Mesendoderm (in vitro differentiated cells): ENCODE measurements at regions not wholly inside any gene's neighbourhood (a gene's known extent, or its start where the extent isn't known, plus 50 kb on each side); places are given as distances from the start of the nearest gene placed in this dataset.
"Not testable (repeated sequence)": the region's sequence is repeated elsewhere in the genome, so short reads cannot be mapped to it uniquely, and the experiment has no call there.

Experiments
- DNase-seq: peaks from one replicate; pipeline ENCODE4 v3.0.0; 2013
- H2AK5ac ChIP-seq: 2 replicates; pipeline ENCODE4 v1.6.1; 2013; ENCODE audit warnings: low read length, inconsistent platforms
- H2BK120ac ChIP-seq: 2 replicates; pipeline ENCODE4 v1.6.1; 2013; ENCODE audit warnings: low read depth, mild to moderate bottlenecking, low read length, moderate library complexity, mixed read lengths
- H2BK15ac ChIP-seq: replicated peaks from 2 replicates; pipeline ENCODE4 v1.6.1; 2013; ENCODE audit warnings: low read depth, mild to moderate bottlenecking, moderate library complexity
- H2BK5ac ChIP-seq: 2 replicates; pipeline ENCODE4 v1.6.1; 2013; ENCODE audit warnings: low read length, inconsistent platforms
- H3K18ac ChIP-seq: 2 replicates; pipeline ENCODE4 v1.6.1; 2013; ENCODE audit warnings: mild to moderate bottlenecking, low read length, mixed read lengths
- H3K23ac ChIP-seq: one replicate; pipeline ENCODE4 v1.6.1; 2013; ENCODE audit warnings: low read length
- H3K27ac ChIP-seq: 2 replicates; pipeline ENCODE4 v1.5.1; 2013; ENCODE audit warnings: low read depth, mild to moderate bottlenecking, inconsistent platforms, low read length, moderate library complexity
- H3K27me3 ChIP-seq: 2 replicates; pipeline ENCODE4 v1.6.1; 2013; ENCODE audit warnings: low read length, control low read depth, mild to moderate bottlenecking, inconsistent platforms; ENCODE audit not compliant: insufficient read depth, poor library complexity
- H3K36me3 ChIP-seq: 2 replicates; pipeline ENCODE4 v1.6.1; 2013; ENCODE audit warnings: low read length, inconsistent platforms; ENCODE audit not compliant: control insufficient read depth, insufficient read depth
- H3K4ac ChIP-seq: one replicate; pipeline ENCODE4 v1.6.1; 2013; ENCODE audit warnings: low read depth, mild to moderate bottlenecking, low read length, moderate library complexity
- H3K4me1 ChIP-seq: 2 replicates; pipeline ENCODE4 v1.6.1; 2013; ENCODE audit warnings: low read depth, low read length, inconsistent platforms; ENCODE audit not compliant: control insufficient read depth
- H3K4me2 ChIP-seq: 2 replicates; pipeline ENCODE4 v1.6.1; 2013; ENCODE audit warnings: low read length
- H3K4me3 ChIP-seq: 2 replicates; pipeline ENCODE4 v1.5.1; 2013; ENCODE audit warnings: mild to moderate bottlenecking, low read length
- H3K56ac ChIP-seq: one replicate; pipeline ENCODE4 v1.6.1; 2013; ENCODE audit warnings: low read length
- H3K79me1 ChIP-seq: 2 replicates; pipeline ENCODE4 v1.6.1; 2013; ENCODE audit warnings: low read length, inconsistent platforms
- H3K79me2 ChIP-seq: 2 replicates; pipeline ENCODE4 v1.6.1; 2013; ENCODE audit warnings: mild to moderate bottlenecking, low read length; ENCODE audit not compliant: control insufficient read depth, insufficient read depth
- H3K9ac ChIP-seq: 2 replicates; pipeline ENCODE4 v1.6.1; 2013; ENCODE audit warnings: low read length, inconsistent platforms
- H4K5ac ChIP-seq: one replicate; pipeline ENCODE4 v1.6.1; 2013; ENCODE audit warnings: low read length
- H4K8ac ChIP-seq: one replicate; pipeline ENCODE4 v1.6.1; 2013; ENCODE audit warnings: low read depth, mild to moderate bottlenecking, control low read depth, low read length, moderate library complexity
- WGBS: extraction: QIAGEN DNeasy Blood & Tissue Kit; methylation state at CpG from one replicate; pipeline ENCODE4 v1.1.7; 2013; ENCODE audit warnings: low lambda C conversion rate, missing lambda C conversion rate; ENCODE audit not compliant: insufficient coverage; ENCODE audit errors: extremely low coverage; 5-methylcytosine and 5-hydroxymethylcytosine counted together

DNA sequence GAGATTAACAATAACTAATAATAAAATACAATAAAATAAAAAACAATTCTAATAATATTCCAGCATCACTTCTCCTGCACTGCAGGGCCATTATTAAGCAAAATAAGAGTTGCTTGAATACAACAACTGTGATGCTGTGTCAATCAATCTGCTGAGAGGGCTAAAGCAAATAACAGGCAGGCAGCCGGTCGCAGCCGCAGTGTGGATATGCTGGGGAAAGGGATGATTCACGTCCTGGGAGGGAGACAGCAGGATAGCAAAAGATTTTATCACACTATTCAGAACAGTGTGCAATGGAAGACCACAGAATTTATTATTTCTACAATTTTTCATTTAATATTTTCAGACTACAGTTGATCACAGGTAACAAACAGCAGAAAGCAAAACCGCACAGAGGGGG lies 76.5 kb upstream of the SMARCAD1 start:
- H4K5ac ChIP-seq, result no peak overlapping the region
- no peaks in the 10 kb centered on the region for H3K36me3 ChIP-seq
- H2BK120ac ChIP-seq, result no peak overlapping the region
- no peak overlapping the region for H2AK5ac ChIP-seq
- H3K79me2 ChIP-seq, result no peaks in the 10 kb centered on the region
- no peak overlapping the region for H3K4ac ChIP-seq
- H3K56ac ChIP-seq, result no peak overlapping the region
- no peak overlapping the region for H2BK5ac ChIP-seq
- H2BK15ac ChIP-seq, result no peak overlapping the region
- H3K4me2 ChIP-seq, result no peak overlapping the region
- no peaks in the 10 kb centered on the region for H3K79me1 ChIP-seq
- H3K18ac ChIP-seq, result no peak overlapping the region
- no peak overlapping the region for H4K8ac ChIP-seq
- H3K9ac ChIP-seq, result no peak overlapping the region
- no peak overlapping the region for H3K27ac ChIP-seq
- no peaks in the 10 kb centered on the region for H3K4me1 ChIP-seq
- H3K23ac ChIP-seq, result no peak overlapping the region
- no peaks in the 10 kb centered on the region for H3K27me3 ChIP-seq
- no peak overlapping the region for H3K4me3 ChIP-seq
- WGBS, result no CpG with 5 or more reads among the region's 5 CpGs
- DNase-seq, result no peak

DNA sequence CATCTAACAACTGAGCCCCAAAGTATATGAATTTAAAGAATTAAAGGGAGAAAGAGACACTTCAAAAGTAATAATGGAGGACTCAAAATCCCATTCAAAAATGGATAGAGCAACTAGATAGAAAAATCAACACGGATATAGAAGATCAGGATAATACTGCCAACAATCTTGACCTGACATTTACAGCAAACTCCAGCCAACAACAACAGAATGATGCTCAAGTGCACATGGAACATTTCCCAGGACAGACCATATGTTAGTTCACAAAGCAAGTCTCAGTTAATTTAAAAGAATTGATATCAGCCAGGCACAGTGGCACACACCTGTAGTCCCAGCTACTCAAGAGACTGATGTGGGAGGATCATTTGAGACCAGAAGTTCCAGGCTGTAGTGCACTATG lies 72.0 kb upstream of the SMARCAD1 start:
- Histone ChIP-seq H3K27ac (no peak overlapping the region), H3K79me2 (no peaks in the 10 kb centered on the region), H2BK5ac (no peak overlapping the region), H3K27me3 (no peaks in the 10 kb centered on the region), H3K36me3 (no peaks in the 10 kb centered on the region), H4K5ac (no peak overlapping the region), H3K56ac (no peak overlapping the region), H3K4me1 (no peaks in the 10 kb centered on the region), H3K18ac (no peak overlapping the region), H3K4me2 (no peak overlapping the region), H4K8ac (no peak overlapping the region), H3K79me1 (no peaks in the 10 kb centered on the region), H3K4ac (no peak overlapping the region), H2BK120ac (no peak overlapping the region), H3K4me3 (no peak overlapping the region), H3K23ac (no peak overlapping the region), H3K9ac (no peak overlapping the region), H2BK15ac (no peak overlapping the region), H2AK5ac (no peak overlapping the region)
- no CpG with 5 or more reads among the region's 1 CpG for WGBS
- DNase-seq, result no peak

DNA sequence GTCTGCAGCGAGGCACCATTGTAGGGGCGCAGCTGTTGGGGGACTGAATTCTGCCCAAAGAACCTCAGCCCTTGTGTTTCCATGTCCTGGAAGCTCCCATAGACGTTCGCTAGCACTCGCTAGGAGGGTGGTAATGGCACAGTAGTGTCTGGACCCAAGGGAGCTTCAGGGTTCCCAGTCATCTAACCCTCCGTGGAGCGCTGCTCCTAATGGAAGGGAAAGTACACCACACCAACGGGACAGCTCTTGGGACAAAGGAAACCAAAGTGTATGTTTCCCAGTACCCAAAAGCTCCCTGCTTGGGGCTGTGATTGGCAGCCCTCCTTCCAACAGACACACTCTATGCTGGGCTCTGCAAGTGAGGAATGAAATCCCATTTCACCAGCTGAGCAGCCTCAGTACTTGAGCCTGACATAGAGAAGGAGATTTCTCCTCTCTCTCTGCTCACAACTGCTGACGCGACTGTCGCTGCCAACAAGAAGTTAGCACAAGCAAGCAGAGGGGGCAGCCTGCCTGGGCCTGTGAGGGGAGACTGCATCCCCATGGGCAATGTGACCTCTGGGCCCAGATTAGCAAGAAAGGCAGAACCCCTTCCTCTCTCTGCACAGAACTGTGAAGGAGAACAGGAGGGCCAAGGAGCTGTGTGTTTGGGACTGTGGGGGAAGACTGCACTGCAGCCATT lies 67.6 kb upstream of the SMARCAD1 start:
- Histone ChIP-seq H3K4me3 (no peak overlapping the region), H3K4ac (no peak overlapping the region), H3K4me1 (no peaks in the 10 kb centered on the region), H3K18ac (no peak overlapping the region), H4K8ac (no peak overlapping the region), H4K5ac (no peak overlapping the region), H2BK15ac (no peak overlapping the region), H3K27ac (no peak overlapping the region), H3K79me2 (no peaks in the 10 kb centered on the region), H3K79me1 (no peaks in the 10 kb centered on the region), H3K9ac (no peak overlapping the region), H2AK5ac (no peak overlapping the region), H3K56ac (no peak overlapping the region), H3K36me3 (no peaks in the 10 kb centered on the region), H3K23ac (no peak overlapping the region), H3K4me2 (no peak overlapping the region), H2BK120ac (no peak overlapping the region), H3K27me3 (no peaks in the 10 kb centered on the region), H2BK5ac (no peak overlapping the region)
- DNase-seq, result no peak
- WGBS, result no CpG with 5 or more reads among the region's 11 CpGs

- no peak overlapping the region for H3K4me3 ChIP-seq
- H3K4me2 ChIP-seq, result no peak overlapping the region
- no peak overlapping the region for H3K18ac ChIP-seq
- no peaks in the 10 kb centered on the region for H3K79me2 ChIP-seq
- H2AK5ac ChIP-seq, result no peak overlapping the region
- no peak overlapping the region for H3K56ac ChIP-seq
- no peak overlapping the region for H2BK120ac ChIP-seq
- H3K79me1 ChIP-seq, result no peaks in the 10 kb centered on the region
- no peak overlapping the region for H4K5ac ChIP-seq
- H2BK15ac ChIP-seq, result no peak overlapping the region
- no peaks in the 10 kb centered on the region for H3K4me1 ChIP-seq
- H4K8ac ChIP-seq, result no peak overlapping the region
- H2BK5ac ChIP-seq, result no peak overlapping the region
- WGBS, result no CpG with 5 or more reads among the region's 2 CpGs
- no peak overlapping the region for H3K27ac ChIP-seq
- H3K27me3 ChIP-seq, result no peaks in the 10 kb centered on the region
- no peak overlapping the region for H3K4ac ChIP-seq
- no peak overlapping the region for H3K9ac ChIP-seq
- DNase-seq, result no peak
- H3K23ac ChIP-seq, result no peak overlapping the region
- H3K36me3 ChIP-seq, result no peaks in the 10 kb centered on the region
Measured at GRCh38 chr4:94141001-94141400, 66.7 kb upstream of the SMARCAD1 start.

GRCh38 chr4:94148052-94148451 lies 59.6 kb upstream of the SMARCAD1 start:
- not testable (repeated sequence) for H3K79me1 ChIP-seq, H3K4me1 ChIP-seq, H3K23ac ChIP-seq, H3K4me3 ChIP-seq, H2BK15ac ChIP-seq, H2AK5ac ChIP-seq, H3K4me2 ChIP-seq, H3K36me3 ChIP-seq, H3K27me3 ChIP-seq, H3K27ac ChIP-seq, H3K18ac ChIP-seq, H3K79me2 ChIP-seq, H4K8ac ChIP-seq, H3K4ac ChIP-seq, H2BK120ac ChIP-seq, H4K5ac ChIP-seq
- Histone ChIP-seq H3K56ac (peak overlapping the region; percentile 82), H2BK5ac (peak overlapping the region; percentile 78), H3K9ac (peak overlapping the region; percentile 48)
- DNase-seq, result peak; percentile 94
- WGBS, result no CpG with 5 or more reads among the region's 9 CpGs

- Histone ChIP-seq H3K27me3 (no peaks in the 10 kb centered on the region), H3K79me2 (no peaks in the 10 kb centered on the region), H2BK120ac (no peak overlapping the region), H3K18ac (no peak overlapping the region), H3K79me1 (no peaks in the 10 kb centered on the region), H3K9ac (no peak overlapping the region), H3K4ac (no peak overlapping the region), H3K36me3 (no peaks in the 10 kb centered on the region), H2AK5ac (no peak overlapping the region), H3K4me2 (no peak overlapping the region), H4K5ac (no peak overlapping the region), H3K4me3 (no peak overlapping the region), H3K56ac (no peak overlapping the region), H3K23ac (no peak overlapping the region), H4K8ac (no peak overlapping the region), H3K27ac (peak overlapping the region; percentile 66), H2BK15ac (no peak overlapping the region), H2BK5ac (no peak overlapping the region), H3K4me1 (no peaks in the 10 kb centered on the region)
- peak; percentile 92 for DNase-seq
Measured at GRCh38 chr4:94152466-94152865, 55.2 kb upstream of the SMARCAD1 start.
